DMS114 treated with DMSO at 0.1 percent for 48 hours (cell line): ENCODE measurements at regions not wholly inside any gene's neighbourhood (a gene's known extent, or its start where the extent isn't known, plus 50 kb on each side); places are given as distances from the start of the nearest gene placed in this dataset.
A peak's percentile ranks its signal among the peaks of the same experiment; 100 is the strongest.
"Not testable (repeated sequence)": the region's sequence is repeated elsewhere in the genome, so short reads cannot be mapped to it uniquely, and the experiment has no call there.

Source experiments
- DNase-seq: peaks from one replicate; lab custom pipeline; 2025; ENCODE audit not compliant: unreplicated experiment; lab: John Stamatoyannopoulos, UW

GRCh38 chr14:106401316-106401715, 874.9 kb downstream of the TMEM121 start:
- DNase-seq, result not testable (repeated sequence)

DNA sequence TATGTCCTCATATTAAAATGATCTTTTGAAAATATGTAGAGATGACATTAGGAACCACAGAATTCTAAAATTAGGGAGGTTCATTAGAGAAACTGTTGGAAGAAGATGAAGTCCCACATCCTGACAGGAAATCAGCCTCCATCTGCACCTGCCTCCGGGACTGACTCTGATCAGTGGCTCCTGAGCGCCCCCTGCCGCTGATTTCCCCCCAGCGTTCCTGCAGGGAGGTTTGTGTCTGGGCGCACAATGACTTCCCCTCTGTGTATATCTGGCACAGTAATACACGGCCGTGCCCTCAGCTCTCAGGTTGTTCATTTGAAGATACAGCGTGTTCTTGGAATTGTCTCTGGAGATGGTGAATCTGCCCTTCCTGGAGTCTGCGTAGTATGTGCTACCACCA, 883.8 kb downstream of the TMEM121 start:
- DNase-seq, result not testable (repeated sequence)

- no peak for DNase-seq
These were observed 888.1 kb downstream of the TMEM121 start for GRCh38 chr14:106414464-106414863.

GRCh38 chr14:106417224-106418049, 891.1 kb downstream of the TMEM121 start:
- DNase-seq, result peak; percentile 9

DNA sequence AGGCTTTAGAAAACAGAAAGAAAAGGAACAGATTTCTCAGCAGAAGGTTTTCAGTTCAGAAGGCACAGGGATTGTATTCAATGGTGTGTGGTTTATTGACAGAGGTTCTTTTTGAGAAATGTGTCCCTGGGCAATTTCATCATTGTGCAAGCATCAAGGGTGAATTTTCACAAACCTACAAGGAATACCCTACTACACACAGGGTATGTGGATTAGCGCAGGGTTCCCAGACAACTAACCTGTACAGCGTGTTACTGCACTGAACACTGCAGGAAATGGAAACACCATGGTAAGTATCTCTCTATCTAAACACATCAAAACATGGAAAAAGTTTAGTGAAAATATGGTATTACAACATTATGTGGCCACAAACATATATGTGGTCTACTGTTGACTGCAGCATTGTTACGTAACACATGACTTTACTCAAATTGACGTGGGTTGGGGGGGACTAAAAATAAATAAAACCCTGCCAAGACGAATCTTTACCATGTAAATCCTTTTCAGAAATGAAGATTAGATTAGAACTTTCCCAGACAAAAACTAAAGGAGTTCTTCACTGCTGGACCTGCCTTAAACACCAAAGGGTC, 893.1 kb downstream of the TMEM121 start:
- DNase-seq, result no peak

DNA sequence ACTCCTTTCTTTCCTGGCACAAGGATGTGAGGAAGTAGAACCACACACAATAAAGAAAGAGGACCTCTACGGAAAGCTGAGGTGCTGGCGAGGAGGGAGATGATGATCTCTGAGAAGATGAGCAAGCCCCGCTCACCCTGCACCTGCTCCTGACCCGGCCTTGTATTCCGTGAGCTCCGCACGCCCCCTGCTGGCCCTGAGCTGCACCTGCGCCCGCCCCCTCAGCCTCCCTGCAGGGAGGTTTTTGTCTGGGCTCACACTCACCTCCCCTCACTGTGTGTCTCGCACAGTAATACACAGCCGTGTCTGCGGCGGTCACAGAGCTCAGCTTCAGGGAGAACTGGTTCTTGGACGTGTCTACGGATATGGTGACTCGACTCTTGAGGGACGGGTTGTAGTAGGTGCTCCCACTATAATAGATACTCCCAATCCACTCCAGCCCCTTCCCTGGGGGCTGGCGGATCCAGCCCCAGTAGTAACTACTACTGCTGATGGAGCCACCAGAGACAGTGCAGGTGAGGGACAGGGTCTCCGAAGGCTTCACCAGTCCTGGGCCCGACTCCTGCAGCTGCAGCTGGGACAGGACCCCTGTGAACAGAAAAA, 895.1 kb downstream of the TMEM121 start:
- DNase-seq, result peak; percentile 29

DNA sequence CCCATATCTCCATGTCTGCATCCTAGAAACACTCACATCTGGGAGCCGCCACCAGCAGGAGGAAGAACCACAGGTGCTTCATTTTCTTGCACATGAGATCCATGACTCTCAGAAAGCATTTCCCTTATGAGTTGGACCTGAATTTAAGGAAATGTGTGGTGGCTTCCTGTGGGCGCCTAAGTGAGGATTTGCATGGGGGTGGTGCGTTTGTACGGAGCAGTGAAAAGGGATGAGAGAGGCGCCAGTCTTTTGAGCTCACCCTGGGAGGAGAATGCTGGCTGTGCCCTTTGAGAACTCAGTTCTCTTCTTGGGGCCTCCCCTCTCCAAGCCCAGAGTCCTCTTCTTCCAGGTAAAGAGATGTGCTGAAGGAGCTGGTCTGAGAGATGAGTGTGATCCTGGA, 895.7 kb downstream of the TMEM121 start:
- DNase-seq, result no peak

DNA sequence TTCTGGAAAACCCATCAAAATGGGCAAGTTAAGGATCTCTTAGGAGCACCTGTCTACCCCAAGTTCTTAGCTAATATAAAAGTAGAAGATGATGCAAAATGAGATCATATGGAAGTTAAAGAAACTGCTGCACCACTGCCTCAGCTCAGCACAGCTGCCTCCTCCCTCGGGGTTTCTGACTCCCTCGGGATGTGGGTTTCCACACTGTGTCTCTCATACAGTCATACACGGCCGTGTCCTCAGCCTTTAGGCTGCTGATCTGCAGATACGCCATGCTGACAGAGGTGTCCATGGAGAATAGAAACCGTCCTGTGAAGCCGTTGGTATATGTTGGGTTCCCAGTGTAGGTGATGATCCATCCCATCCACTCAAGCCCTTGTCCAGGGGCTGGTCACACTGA, 898.8 kb downstream of the TMEM121 start:
- DNase-seq, result not testable (repeated sequence)

DNA sequence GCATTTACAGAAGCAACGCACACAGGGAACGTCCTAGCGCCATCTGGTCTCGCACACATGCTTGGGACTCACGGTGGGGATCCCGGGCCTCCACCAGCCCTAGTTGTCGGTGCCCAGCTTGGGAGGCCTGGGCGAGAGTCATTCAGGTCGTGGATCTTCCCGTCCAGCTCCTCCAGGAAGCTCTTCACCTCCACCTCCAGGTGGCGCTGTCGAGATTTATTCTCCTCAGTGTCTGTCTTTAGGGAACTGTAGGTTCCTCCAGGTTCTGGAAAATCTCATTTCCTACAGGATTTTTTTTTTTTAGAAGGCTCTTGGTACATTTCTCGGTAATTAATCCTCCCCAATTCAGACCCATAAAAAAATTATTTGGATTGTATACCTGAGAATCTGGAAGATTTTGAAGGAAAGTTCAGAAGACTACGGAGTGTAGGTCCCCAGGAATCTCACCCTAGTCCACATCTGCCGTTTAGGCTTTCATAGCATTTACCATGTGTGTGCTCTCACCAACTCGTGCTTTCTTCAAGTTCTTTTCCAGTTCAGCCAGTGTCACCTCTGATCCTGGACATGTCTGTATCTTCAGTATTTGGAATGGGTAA, 910.0 kb downstream of the TMEM121 start:
- peak; percentile 2 for DNase-seq

DNA sequence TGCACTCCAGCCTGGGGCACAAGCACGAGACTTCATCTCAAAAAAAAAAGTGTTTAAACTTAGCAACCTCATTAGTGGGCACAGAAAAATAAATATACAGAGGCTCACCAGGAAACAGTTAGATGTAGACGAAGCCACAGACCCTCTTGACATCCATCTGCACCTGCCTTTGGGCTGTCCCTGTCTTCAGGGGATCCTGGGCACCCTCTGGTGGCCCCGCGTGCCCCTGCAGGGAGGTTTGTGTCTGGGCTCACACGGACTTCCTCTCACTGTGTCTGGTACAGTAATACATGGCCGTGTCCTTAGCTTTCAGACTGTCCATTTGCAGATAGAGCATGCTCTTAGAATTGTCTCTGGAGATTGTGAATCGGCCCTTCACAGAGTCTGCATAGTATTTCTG, 916.5 kb downstream of the TMEM121 start:
- no peak for DNase-seq

GRCh38 chr14:106455026-106455425, 928.6 kb downstream of the TMEM121 start:
- DNase-seq, result no peak

DNA sequence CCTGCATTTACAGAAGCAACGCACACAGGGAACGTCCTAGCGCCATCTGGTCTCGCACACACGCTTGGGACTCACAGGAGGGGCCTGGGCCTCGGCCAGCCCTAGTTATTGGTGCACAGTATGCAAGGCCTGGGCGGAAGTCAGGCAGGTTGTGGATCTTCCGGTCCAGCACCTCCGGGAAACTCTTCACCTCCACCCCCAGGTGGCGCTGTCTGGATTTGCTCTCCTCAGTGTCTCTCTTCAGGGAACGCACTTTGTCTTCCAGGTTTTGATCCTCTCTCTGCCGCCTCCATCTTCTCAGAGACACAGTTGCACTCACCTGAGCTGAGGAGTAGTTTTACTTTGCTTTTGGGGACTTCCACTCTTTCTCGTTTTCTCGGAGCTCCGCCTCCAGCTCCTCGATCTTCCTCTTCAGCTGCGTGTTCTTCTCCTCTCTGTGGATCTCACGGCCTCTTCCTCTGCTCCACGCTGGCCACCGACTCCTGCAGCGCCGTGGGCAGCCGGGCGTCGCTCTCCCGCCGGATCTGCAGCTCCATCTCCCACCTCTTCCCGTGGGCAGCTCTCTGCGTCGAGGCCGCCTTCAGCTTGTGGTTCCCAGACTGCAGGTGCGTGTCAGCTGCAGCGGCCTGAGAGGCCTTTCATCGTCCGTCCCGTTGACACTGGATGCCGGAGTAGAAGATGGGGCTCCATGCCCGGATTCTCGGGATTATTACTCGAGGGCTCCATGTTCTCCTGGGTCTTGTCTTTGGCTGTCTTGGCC, 933.8 kb downstream of the TMEM121 start:
- DNase-seq, result no peak

- no peak for DNase-seq
These were observed 934.5 kb downstream of the TMEM121 start for GRCh38 chr14:106460916-106461315.

- not testable (repeated sequence) for DNase-seq
These were observed 940.1 kb downstream of the TMEM121 start for GRCh38 chr14:106466483-106466882.

DNA sequence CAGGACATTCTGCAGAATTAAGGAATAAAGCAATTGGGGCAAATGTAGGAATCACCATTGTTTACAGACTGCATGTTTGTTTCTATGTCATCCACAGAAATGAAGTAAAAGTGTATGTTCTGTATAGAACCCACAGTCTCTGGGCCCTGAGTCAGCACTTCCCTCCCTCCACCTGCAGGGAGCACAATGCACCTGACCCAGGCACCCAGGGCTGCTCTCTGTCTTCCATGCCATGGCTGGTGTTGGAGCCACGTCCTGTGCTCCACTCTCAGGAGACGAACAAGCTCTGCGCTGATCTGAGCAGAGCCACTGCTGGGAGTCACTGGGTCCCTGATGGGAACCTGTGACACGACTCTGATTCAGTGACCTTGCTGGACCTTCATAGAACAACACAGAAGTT, 942.5 kb downstream of the TMEM121 start:
- not testable (repeated sequence) for DNase-seq

DNA sequence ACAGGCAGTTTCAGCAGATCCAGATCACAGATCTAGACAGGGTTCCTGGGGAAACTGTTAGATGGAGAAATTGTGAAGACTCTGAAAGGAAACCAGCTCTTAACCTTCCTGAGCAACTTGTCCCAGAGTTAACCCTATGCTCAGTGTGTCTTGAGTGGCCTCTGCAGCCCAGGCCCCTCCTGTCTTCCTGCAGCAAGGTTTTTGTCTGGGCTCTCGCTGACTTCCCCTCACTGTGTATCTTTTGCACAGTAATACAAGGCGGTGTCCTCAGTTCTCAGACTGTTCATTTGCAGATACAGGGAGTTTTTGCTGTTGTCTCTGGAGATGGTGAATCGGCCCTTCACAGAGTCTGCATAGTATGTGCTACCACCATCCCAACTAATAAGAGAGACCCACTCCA, 943.6 kb downstream of the TMEM121 start:
- not testable (repeated sequence) for DNase-seq

DNA sequence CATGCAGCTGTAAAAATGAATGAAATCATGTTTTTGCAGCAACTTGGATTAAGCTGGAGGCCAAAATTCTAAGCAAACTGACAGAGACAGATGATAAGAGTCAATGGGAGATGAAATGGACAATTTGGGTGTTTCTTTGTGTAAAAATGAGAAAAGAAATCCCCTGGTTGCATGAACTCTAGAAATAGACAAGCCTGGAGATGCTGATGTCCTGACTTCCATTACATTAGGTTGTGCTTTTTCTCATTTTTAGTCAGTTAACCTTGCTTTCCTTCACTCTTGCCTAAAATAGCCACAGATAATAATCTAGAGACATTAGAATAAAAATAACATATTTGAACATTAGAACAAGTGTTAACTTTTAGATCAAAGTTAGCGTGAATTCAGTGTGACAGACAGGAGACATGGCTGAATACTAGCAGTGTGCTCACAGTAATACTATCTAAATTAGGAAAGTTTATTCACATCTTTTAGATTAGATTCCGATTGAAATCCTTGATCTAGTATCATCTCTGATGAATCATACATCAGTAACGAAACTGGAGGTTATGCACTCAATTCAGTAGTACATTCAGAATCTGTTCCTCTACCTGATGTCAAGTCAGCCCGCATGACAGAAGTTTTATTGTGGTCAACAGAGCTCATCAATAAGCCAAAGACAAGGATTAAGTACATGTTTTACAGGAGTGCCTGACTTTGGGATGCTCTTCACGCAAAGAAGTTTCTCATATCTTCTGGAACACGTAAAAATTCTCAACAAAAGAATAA, 948.1 kb downstream of the TMEM121 start:
- DNase-seq, result not testable (repeated sequence)

GRCh38 chr14:106475214-106475613, 948.8 kb downstream of the TMEM121 start:
- DNase-seq, result not testable (repeated sequence)

DNA sequence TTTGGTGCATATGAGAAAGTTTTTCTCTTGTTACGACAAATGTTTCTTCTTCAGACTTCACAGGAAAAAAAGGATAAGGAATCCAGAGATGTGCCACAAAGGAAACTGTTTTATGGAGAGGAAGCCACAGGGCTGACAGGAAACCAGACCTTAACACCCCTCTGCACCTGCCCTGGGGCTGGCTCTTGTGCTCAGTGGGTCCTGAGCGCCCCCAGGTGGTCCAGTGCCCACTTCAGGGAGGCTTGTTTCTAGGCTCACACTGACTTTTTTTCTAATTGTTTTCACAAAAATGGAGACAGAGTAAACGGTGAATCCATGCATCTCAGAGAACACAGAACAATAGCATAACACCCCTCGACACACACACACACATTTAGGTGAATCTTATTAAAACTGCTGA, 951.2 kb downstream of the TMEM121 start:
- not testable (repeated sequence) for DNase-seq

GRCh38 chr14:106480287-106480686, 953.9 kb downstream of the TMEM121 start:
- not testable (repeated sequence) for DNase-seq
